Activated CD8-positive, alpha-beta T cell treated with anti-CD3 and anti-CD28 coated beads for 36 hours (primary cell): ENCODE measurements at regions not wholly inside any gene's neighbourhood (a gene's known extent, or its start where the extent isn't known, plus 50 kb on each side); places are given as distances from the start of the nearest gene placed in this dataset.

Source experiments
- ATAC-seq: fragments of 200-7000 bp; cut with Tn5 transposase; one replicate; pipeline ENCODE4 v1.10.0; 2021; ENCODE audit warnings: mild to moderate bottlenecking, moderate library complexity
- CTCF ChIA-PET: fragments of 350-600 bp; sonication (Branson Sonifier 250); formaldehyde crosslinking; loops from one replicate; lab custom pipeline; 2021; ENCODE audit warnings: antibody characterized with exemption; lab: Charles Lee
- POLR2A ChIA-PET: fragments of 350-600 bp; sonication (Branson Sonifier 250); formaldehyde crosslinking; loops from one replicate; lab custom pipeline; 2021; ENCODE audit warnings: antibody characterized with exemption; lab: Charles Lee
- DNase-seq: peaks from one replicate; pipeline ENCODE4 v3.0.0-alpha.2; 2020
- H3K27ac Mint-ChIP-seq: one replicate; pipeline ENCODE4 v1.8.0; 2021; ENCODE audit warnings: mild to moderate bottlenecking, mixed read lengths
- H3K27me3 Mint-ChIP-seq: one replicate; pipeline ENCODE4 v1.8.0; 2021; ENCODE audit warnings: mixed read lengths
- H3K36me3 Mint-ChIP-seq: one replicate; pipeline ENCODE4 v1.8.0; 2021; ENCODE audit warnings: low read depth, mixed read lengths
- H3K4me1 Mint-ChIP-seq: one replicate; pipeline ENCODE4 v1.8.0; 2021; ENCODE audit warnings: low read depth, mixed read lengths
- H3K4me3 Mint-ChIP-seq: one replicate; pipeline ENCODE4 v1.8.0; 2021; ENCODE audit warnings: mild to moderate bottlenecking, moderate library complexity, mixed read lengths
- H3K9me3 Mint-ChIP-seq: one replicate; pipeline ENCODE4 v1.8.0; 2021; ENCODE audit warnings: mixed read lengths
- CTCF ChIP-seq: fragments of 200-600 bp; IDR thresholded peaks from one replicate; pipeline ENCODE4 v1.8.0; 2022; ENCODE audit warnings: antibody characterized with exemption, mild to moderate bottlenecking
- intact Hi-C: fragments of 100-400 bp; cut with micrococcal nuclease; formaldehyde crosslinking; loops from one replicate; pipeline ENCODE4 v1.10.0; 2022

GRCh38 chr3:148534089-148534988 lies 163.4 kb upstream of the AGTR1 start:
- ChIA-PET POLR2A (no interaction called here), CTCF (no interaction called here)
- no peaks in the 10 kb centered on the region for H3K27me3 Mint-ChIP-seq
- no peak overlapping the region for H3K4me3 Mint-ChIP-seq
- no peaks in the 10 kb centered on the region for H3K36me3 Mint-ChIP-seq
- peaks cover 6% of the 10 kb centered on the region for H3K9me3 Mint-ChIP-seq
- DNase-seq: no peak
- intact Hi-C loops: no loop called here
- TF ChIP-seq CTCF: no peak
- no peaks in the 10 kb centered on the region for H3K4me1 Mint-ChIP-seq
- no peak for ATAC-seq
- no peak overlapping the region for H3K27ac Mint-ChIP-seq

- H3K9me3 Mint-ChIP-seq: peaks cover 6% of the 10 kb centered on the region
- H3K4me1 Mint-ChIP-seq: no peaks in the 10 kb centered on the region
- no peak for ATAC-seq
- ChIA-PET POLR2A (no interaction called here), CTCF (no interaction called here)
- H3K27me3 Mint-ChIP-seq: no peaks in the 10 kb centered on the region
- intact Hi-C loops: no loop called here
- no peaks in the 10 kb centered on the region for H3K36me3 Mint-ChIP-seq
- no peak for TF ChIP-seq CTCF
- no peak overlapping the region for H3K27ac Mint-ChIP-seq
- DNase-seq: no peak
- H3K4me3 Mint-ChIP-seq: no peak overlapping the region
These were observed 162.7 kb upstream of the AGTR1 start for GRCh38 chr3:148535001-148535400.

GRCh38 chr3:148540266-148540665 lies 157.4 kb upstream of the AGTR1 start:
- Mint-ChIP-seq H3K4me1 (no peaks in the 10 kb centered on the region), H3K27me3 (no peaks in the 10 kb centered on the region), H3K4me3 (no peak overlapping the region), H3K27ac (no peak overlapping the region), H3K36me3 (no peaks in the 10 kb centered on the region), H3K9me3 (peaks cover 4% of the 10 kb centered on the region)
- ATAC-seq (no peak), DNase-seq (no peak)
- ChIA-PET CTCF (no interaction called here), POLR2A (no interaction called here)
- intact Hi-C loops: no loop called here
- no peak for TF ChIP-seq CTCF

- Mint-ChIP-seq H3K27ac (no peak overlapping the region), H3K36me3 (no peaks in the 10 kb centered on the region), H3K27me3 (no peaks in the 10 kb centered on the region), H3K9me3 (peaks cover 4% of the 10 kb centered on the region), H3K4me3 (no peak overlapping the region), H3K4me1 (no peaks in the 10 kb centered on the region)
- ATAC-seq: no peak
- intact Hi-C loops: no loop called here
- ChIA-PET CTCF (no interaction called here), POLR2A (no interaction called here)
- TF ChIP-seq CTCF: no peak
- no peak for DNase-seq
These were observed 156.9 kb upstream of the AGTR1 start for GRCh38 chr3:148540851-148541250.

- ChIA-PET POLR2A (no interaction called here), CTCF (no interaction called here)
- TF ChIP-seq CTCF: no peak
- H3K27ac Mint-ChIP-seq: no peak overlapping the region
- DNase-seq (no peak), ATAC-seq (no peak)
- intact Hi-C loops: no loop called here
- H3K4me1 Mint-ChIP-seq: no peaks in the 10 kb centered on the region
- no peaks in the 10 kb centered on the region for H3K36me3 Mint-ChIP-seq
- no peaks in the 10 kb centered on the region for H3K27me3 Mint-ChIP-seq
- H3K9me3 Mint-ChIP-seq: no peaks in the 10 kb centered on the region
- H3K4me3 Mint-ChIP-seq: no peak overlapping the region
These were observed 150.7 kb upstream of the AGTR1 start for GRCh38 chr3:148546959-148547358.
